SKM-1 (cell line): ENCODE measurements at regions not wholly inside any gene's neighbourhood (a gene's known extent, or its start where the extent isn't known, plus 50 kb on each side); places are given as distances from the start of the nearest gene placed in this dataset.

ENCODE experiments used
- DNase-seq: peaks from one replicate; lab custom pipeline; 2025; ENCODE audit not compliant: unreplicated experiment; lab: John Stamatoyannopoulos, UW

- no peak for DNase-seq
These were observed 58.3 kb upstream of the TARBP1 start for GRCh38 chr1:234537236-234537635.

DNA sequence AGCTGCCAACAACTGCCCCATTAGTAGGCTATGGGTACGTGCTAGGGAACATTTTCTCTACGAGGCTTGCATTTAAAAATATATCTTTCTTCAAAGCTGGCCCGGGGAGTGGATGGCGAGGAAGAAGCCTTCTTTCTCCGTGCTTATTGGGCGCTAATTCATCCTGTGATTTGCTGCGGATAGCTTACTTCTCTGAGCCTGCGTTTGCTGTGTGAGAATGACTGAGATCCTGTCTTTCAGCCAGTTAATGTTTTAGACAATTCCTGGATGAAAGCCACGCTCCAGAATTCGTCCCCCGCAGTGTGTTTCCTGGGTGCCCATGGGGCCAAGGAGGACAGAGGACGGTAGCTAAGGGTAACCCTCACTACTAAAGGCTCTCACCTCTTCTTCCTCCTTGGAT lies 57.8 kb upstream of the TARBP1 start:
- no peak for DNase-seq

DNA sequence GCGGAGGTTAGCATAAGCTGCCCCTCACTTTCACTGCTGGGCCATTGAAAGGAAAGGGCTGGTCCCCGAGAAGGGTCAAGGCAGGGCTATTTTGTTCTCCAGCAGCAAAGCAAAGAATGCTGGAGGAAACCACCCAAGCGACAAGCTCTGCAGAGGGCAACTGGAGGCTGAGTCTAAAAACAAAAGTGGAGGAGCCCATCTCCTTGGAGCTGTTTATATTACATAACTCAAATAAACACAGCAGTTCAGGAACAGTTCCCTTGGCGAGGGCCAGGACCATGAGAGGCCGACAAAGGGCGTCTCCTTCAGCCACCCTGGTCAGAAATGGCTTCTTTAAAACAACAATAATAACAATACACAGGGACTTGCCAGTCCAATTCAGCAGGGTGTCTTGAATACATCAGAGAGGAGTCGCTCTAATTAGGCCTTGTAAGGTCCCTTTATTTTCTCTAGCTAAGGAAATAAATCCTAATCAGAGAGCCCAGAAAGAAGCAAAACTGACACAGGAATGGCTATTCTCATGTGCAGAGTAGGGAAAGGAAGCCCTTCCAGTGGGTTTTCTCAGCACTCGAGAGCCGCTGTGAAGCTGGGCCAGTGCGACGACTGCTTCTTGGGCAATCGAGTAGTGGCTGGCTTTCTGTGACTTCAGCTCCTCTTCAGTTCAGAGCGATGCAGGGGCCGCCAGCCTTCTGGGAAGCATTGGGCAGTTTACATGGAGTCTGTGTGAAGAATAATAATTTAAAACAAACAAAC lies 57.0 kb upstream of the TARBP1 start:
- DNase-seq, result no peak

DNA sequence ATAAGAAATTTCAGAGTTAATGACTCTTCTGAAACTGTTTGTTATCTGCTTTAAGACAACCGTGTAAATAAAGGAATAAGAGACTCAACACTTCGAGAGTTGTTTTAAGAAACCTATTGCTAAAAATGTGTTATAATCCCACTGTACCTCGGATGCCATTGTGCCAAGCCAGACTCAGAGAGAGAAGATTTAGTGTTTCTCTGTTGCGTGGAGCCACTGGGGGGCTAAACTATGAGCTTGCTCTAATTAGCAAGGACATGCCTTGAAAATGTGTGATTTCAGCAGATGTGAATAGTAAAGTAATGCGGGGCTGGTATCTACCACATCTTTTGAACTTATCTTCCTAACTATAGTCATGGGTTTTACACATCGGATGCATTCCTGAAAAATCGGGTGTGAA lies 56.2 kb upstream of the TARBP1 start:
- DNase-seq, result no peak

- DNase-seq, result no peak
These were observed 55.2 kb upstream of the TARBP1 start for GRCh38 chr1:234533975-234534876.

DNA sequence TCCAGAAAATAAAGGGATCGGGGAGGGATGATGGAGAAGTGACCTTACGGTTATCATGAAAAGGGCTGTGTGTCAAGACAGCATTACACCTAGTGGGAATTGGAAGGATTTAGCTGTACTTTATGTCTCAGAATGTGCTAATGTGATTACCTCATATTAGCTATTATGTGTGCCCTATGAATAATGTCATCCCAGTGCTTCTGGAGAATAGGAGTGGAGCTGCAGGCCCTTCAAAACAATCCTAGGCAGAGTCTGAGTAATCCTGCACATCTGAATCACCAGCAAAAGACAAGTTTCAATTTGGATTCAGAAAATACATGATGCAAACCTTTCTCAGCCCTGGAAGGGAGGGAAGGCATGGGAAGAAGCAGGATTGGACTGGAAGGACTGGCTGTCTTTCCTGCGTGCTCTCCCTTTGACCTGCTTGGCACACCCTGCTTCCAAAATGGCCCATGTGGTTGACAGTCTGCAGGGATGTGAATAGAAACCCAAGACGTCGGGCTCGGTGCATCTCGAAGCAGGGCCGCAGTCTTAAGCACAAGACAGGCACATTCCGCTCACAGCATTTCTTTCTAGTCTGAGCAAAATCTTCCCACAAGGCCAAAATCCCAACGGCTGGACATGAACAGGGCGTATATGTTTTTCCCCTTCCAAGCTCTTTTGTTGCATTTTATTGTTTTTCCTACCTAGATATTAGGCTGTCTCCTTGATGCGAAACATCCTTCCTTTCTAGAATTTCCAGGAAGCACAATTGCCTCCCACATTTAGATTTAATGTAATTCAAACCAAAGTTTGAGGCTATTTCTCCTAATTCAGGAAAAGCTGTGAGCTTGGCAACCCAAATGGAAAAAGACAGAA lies 54.3 kb upstream of the TARBP1 start:
- no peak for DNase-seq

GRCh38 chr1:234532503-234532922 lies 53.5 kb upstream of the TARBP1 start:
- DNase-seq, result peak; percentile 70

GRCh38 chr1:234531151-234531635 lies 52.2 kb upstream of the TARBP1 start:
- no peak for DNase-seq

DNA sequence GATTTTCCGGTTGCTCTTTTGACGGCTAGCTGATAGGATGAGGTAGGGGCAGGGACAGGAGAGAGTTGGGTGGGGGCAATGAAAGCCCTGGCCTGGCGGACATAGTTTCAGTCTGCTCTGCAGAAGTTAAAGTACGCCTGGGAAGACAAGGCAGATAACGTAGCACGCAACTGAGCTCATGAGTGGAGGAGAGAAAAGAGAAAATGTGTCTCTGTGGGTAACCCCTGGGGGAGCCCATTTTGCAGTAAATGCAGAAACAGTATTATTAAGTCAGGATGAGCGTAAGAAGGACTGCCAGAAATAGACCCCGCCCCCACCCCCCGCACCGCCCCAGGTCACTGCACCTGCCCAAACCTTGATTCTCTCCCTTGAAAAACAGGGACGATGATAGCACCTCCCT lies 51.7 kb upstream of the TARBP1 start:
- no peak for DNase-seq

- no peak for DNase-seq
These were observed 50.9 kb upstream of the TARBP1 start for GRCh38 chr1:234529950-234530237.

DNA sequence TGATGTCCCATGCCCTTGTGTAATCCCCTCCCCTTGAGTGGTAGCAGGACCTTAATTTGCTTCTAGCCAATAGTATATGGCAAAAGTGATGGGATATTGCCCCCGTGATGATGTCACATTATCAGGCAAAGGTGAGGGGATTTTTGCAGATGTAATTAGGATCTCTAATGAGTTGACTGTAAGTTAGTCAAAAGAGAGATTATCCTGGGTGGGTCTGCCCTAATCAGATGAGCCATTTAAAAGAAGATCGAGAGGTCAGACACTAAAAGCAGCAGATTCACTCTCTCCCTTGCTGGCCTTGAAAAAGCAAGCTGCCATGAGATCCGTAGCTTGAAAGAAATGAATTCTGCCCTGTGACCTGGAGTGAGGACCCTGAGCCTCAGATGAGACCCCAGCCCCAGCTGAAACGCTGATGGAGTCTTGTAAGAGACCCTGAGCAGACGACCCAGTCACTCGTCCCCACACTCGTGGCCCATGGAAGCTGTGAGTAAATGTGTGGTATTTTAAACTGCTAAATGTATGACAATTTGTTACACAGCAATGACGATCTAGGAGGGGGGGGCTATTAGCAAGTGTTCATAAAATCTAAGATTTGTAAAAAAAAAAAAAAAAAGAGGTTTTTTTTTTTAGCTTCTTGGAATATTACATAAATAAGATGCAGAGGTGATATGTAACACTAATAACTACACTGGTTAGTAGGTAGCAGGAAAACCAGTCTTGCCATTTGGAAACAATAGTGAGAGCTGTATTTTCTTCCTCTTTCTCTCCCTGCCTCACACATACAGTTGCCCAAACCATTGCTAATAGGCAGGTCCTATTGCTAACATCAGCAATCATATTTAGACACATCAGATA lies 50.3 kb upstream of the TARBP1 start:
- peak; percentile 48 for DNase-seq
